ENCODE measurements at regions not wholly inside any gene's neighbourhood (a gene's known extent, or its start where the extent isn't known, plus 50 kb on each side); places are given as distances from the start of the nearest gene placed in this dataset.

DNA sequence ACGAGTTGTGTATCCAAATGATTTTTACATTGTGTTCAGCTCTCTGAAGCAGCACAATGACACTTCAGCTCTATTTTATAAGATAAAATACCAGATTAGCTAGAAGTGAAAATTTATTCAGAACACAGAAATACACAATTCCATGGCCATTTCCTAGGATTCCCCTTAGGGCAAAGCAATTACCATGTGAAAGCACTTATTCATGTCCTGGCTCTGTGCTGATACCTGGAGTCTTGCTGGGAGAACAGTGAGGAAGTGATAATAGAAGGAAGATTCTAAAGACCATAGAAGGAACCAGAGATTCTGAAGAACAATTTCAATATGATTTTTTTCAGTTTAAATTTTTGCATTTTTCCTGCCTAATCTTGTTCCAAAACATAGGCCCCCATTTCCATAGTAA, 657.4 kb upstream of the ZWINT start:
- CTCF ChIA-PET: no interaction called here
- Histone ChIP-seq H3K4me3 (ENCODE audit: low read depth, low read length, poor library complexity, severe bottlenecking) (no peak overlapping the region), H3K27ac (ENCODE audit: low read depth, low read length, poor library complexity, severe bottlenecking) (no peak overlapping the region), H3K4me1 (ENCODE audit: insufficient read depth, low read length, poor library complexity, severe bottlenecking) (no peaks in the 10 kb centered on the region), H3K9me3 (ENCODE audit: low read depth, low read length, poor library complexity, severe bottlenecking) (peaks cover 33% of the 10 kb centered on the region), H3K36me3 (ENCODE audit: insufficient read depth, low read length, poor library complexity, severe bottlenecking) (no peaks in the 10 kb centered on the region), H3K27me3 (replicated peaks; ENCODE audit: insufficient read depth, low read depth, low read length, poor library complexity) (no peaks in the 10 kb centered on the region)
- intact Hi-C loops (cut with micrococcal nuclease; ENCODE audit: unreplicated experiment): no loop called here
- POLR2A ChIA-PET (ENCODE audit: low non-redundant PET): no interaction called here
- no TSS peak for BruUV-seq (replicated peaks)
- TF ChIP-seq, protein P1, sequence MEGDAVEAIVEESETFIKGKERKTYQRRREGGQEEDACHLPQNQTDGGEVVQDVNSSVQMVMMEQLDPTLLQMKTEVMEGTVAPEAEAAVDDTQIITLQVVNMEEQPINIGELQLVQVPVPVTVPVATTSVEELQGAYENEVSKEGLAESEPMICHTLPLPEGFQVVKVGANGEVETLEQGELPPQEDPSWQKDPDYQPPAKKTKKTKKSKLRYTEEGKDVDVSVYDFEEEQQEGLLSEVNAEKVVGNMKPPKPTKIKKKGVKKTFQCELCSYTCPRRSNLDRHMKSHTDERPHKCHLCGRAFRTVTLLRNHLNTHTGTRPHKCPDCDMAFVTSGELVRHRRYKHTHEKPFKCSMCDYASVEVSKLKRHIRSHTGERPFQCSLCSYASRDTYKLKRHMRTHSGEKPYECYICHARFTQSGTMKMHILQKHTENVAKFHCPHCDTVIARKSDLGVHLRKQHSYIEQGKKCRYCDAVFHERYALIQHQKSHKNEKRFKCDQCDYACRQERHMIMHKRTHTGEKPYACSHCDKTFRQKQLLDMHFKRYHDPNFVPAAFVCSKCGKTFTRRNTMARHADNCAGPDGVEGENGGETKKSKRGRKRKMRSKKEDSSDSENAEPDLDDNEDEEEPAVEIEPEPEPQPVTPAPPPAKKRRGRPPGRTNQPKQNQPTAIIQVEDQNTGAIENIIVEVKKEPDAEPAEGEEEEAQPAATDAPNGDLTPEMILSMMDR (conservative IDR thresholded peaks at IDR 0.05; ENCODE audit: low read depth, low read length): no peak
- DNase-seq (ENCODE audit: low spot score): no peak

DNA sequence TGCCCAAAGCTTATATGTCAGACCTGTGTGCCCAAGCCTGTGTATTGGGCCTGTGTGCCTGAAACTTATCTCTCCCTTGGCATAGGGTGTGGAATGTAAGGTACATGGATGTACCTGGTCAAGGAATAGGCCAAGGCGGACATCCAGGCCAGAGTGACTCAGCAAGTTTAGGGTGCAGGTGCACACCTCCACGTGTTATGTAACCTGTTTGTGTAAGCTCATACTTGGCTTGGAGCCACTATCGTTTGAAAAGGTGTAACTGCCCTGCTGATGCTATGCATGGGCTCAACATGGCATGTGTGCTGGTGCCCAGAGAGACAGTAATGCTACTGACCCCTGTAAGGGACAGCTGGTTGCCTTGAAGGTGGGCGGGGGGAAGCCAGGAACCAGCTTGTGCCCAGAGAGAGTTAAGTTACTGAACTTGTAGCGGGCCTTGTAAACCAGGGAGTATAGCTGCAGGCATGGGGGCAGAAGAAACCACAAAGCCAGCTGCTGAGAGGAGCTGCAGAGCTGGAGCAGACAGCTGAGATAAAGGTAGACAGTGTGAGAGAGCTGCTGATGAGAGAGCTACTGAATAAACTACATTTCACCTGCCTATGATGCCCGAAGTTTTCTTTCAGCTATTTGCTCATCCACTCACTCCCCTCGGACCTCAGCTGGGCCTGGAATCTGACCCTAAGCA, 656.4 kb upstream of the ZWINT start:
- Histone ChIP-seq H3K4me3 (ENCODE audit: low read depth, low read length, poor library complexity, severe bottlenecking) (no peak overlapping the region), H3K36me3 (ENCODE audit: insufficient read depth, low read length, poor library complexity, severe bottlenecking) (no peaks in the 10 kb centered on the region), H3K4me1 (ENCODE audit: insufficient read depth, low read length, poor library complexity, severe bottlenecking) (no peaks in the 10 kb centered on the region), H3K9me3 (ENCODE audit: low read depth, low read length, poor library complexity, severe bottlenecking) (peaks cover 30% of the 10 kb centered on the region), H3K27ac (ENCODE audit: low read depth, low read length, poor library complexity, severe bottlenecking) (no peak overlapping the region), H3K27me3 (replicated peaks; ENCODE audit: insufficient read depth, low read depth, low read length, poor library complexity) (no peaks in the 10 kb centered on the region)
- BruUV-seq (replicated peaks): no TSS peak
- ChIA-PET POLR2A (ENCODE audit: low non-redundant PET) (no interaction called here), CTCF (no interaction called here)
- TF ChIP-seq, protein P1 (conservative IDR thresholded peaks at IDR 0.05; ENCODE audit: low read depth, low read length): no peak
- TF ChIP-seq EZH2 (IDR thresholded peaks at IDR 0.05; ENCODE audit: borderline replicate concordance, low read depth, low read length, poor library complexity, severe bottlenecking): no peak
- no peak for DNase-seq (ENCODE audit: low spot score)
- intact Hi-C loops (cut with micrococcal nuclease; ENCODE audit: unreplicated experiment): no loop called here

DNA sequence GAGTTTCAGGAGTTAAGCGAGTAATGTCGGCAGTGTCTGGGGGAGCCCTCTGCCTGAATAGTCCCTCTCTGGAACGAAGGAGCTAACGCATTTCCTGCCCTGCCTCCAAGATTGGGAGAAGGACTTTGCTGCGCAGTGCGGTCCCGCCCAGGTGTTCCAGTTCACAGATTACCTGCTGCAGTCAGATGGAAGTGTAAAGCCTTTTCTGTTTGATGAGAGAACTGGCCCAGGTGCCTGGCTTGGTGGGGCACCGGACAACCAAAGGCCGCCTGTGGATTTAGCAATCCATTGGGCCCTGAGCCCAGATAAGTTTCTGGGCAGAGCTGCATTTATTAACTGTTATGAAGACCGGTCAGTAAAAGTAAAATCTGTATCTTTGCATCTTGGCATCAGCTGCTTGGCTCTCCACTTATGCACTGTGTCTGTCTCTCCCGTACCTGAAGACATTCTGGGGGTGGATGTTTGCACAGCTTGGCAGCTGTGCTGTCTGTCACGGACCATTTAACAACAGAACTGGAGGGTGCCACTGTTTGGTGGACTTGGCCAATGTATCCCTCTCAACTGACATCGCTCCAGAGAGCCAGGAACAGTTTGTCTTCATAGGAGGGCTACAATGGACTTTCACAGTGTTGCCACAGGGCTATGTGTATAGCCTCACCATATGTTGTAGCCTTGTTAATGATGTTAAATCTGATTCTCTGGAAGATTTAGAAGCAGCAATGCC, 654.7 kb upstream of the ZWINT start:
- no peak for DNase-seq (ENCODE audit: low spot score)
- intact Hi-C loops (cut with micrococcal nuclease; ENCODE audit: unreplicated experiment): no loop called here
- ChIA-PET CTCF (no interaction called here), POLR2A (ENCODE audit: low non-redundant PET) (no interaction called here)
- no peak overlapping the region for H3K27ac ChIP-seq (ENCODE audit: low read depth, low read length, poor library complexity, severe bottlenecking)
- no peaks in the 10 kb centered on the region for H3K27me3 ChIP-seq (replicated peaks; ENCODE audit: insufficient read depth, low read depth, low read length, poor library complexity)
- H3K9me3 ChIP-seq (ENCODE audit: low read depth, low read length, poor library complexity, severe bottlenecking): peaks cover 44% of the 10 kb centered on the region
- H3K4me3 ChIP-seq (ENCODE audit: low read depth, low read length, poor library complexity, severe bottlenecking): no peak overlapping the region
- TF ChIP-seq, protein P1 (conservative IDR thresholded peaks at IDR 0.05; ENCODE audit: low read depth, low read length): no peak
- no peak for TF ChIP-seq EZH2 (IDR thresholded peaks at IDR 0.05; ENCODE audit: borderline replicate concordance, low read depth, low read length, poor library complexity, severe bottlenecking)
- no peaks in the 10 kb centered on the region for H3K4me1 ChIP-seq (ENCODE audit: insufficient read depth, low read length, poor library complexity, severe bottlenecking)
- H3K36me3 ChIP-seq (ENCODE audit: insufficient read depth, low read length, poor library complexity, severe bottlenecking): no peaks in the 10 kb centered on the region
- no TSS peak for BruUV-seq (replicated peaks)
